HG02938 (cell line): ENCODE measurements at regions not wholly inside any gene's neighbourhood (a gene's known extent, or its start where the extent isn't known, plus 50 kb on each side); places are given as distances from the start of the nearest gene placed in this dataset.
"Not testable (repeated sequence)": the region's sequence is repeated elsewhere in the genome, so short reads cannot be mapped to it uniquely, and the experiment has no call there.

Experiments
- ATAC-seq: cut with Tn5 transposase; IDR thresholded peaks from one replicate; pipeline ENCODE4 v1.9.1; 2021; ENCODE audit warnings: mild to moderate bottlenecking, moderate library complexity; ENCODE audit not compliant: unreplicated experiment

- ATAC-seq: no peak
These were observed 252.8 kb downstream of the REEP3 start for GRCh38 chr10:63773962-63774361.

GRCh38 chr10:63780101-63780500 is 258.9 kb downstream of the REEP3 start:
- no peak for ATAC-seq

- no peak for ATAC-seq
These were observed 260.0 kb downstream of the REEP3 start for GRCh38 chr10:63781226-63781625.

GRCh38 chr10:63783882-63784281 is 262.7 kb downstream of the REEP3 start:
- no peak for ATAC-seq

- no peak for ATAC-seq
These were observed 267.1 kb downstream of the REEP3 start for GRCh38 chr10:63788152-63788821.

- ATAC-seq: no peak
These were observed 274.1 kb downstream of the REEP3 start for GRCh38 chr10:63795094-63795860.

- no peak for ATAC-seq
These were observed 277.6 kb downstream of the REEP3 start for GRCh38 chr10:63798599-63799498.

- no peak for ATAC-seq
These were observed 278.5 kb downstream of the REEP3 start for GRCh38 chr10:63799521-63800300.

- no peak for ATAC-seq
These were observed 280.0 kb downstream of the REEP3 start for GRCh38 chr10:63801166-63801565.

- no peak for ATAC-seq
These were observed 285.1 kb downstream of the REEP3 start for GRCh38 chr10:63806330-63806729.

GRCh38 chr10:63812501-63812900 is 291.3 kb downstream of the REEP3 start:
- no peak for ATAC-seq

GRCh38 chr10:63819753-63820329 is 298.6 kb downstream of the REEP3 start:
- ATAC-seq: no peak

GRCh38 chr10:63822496-63822895 is 301.3 kb downstream of the REEP3 start:
- ATAC-seq: no peak

GRCh38 chr10:63825111-63825510 is 303.9 kb downstream of the REEP3 start:
- ATAC-seq: no peak

GRCh38 chr10:63825766-63826165 is 304.6 kb downstream of the REEP3 start:
- no peak for ATAC-seq

- not testable (repeated sequence) for ATAC-seq
These were observed 305.8 kb downstream of the REEP3 start for GRCh38 chr10:63827018-63827417.

GRCh38 chr10:63829020-63829419 is 307.8 kb downstream of the REEP3 start:
- no peak for ATAC-seq

- ATAC-seq: no peak
These were observed 308.5 kb downstream of the REEP3 start for GRCh38 chr10:63829573-63830149.

GRCh38 chr10:63832686-63833085 is 311.5 kb downstream of the REEP3 start:
- no peak for ATAC-seq
